ENCODE measurements at regions not wholly inside any gene's neighbourhood (a gene's known extent, or its start where the extent isn't known, plus 50 kb on each side); places are given as distances from the start of the nearest gene placed in this dataset.

DNA sequence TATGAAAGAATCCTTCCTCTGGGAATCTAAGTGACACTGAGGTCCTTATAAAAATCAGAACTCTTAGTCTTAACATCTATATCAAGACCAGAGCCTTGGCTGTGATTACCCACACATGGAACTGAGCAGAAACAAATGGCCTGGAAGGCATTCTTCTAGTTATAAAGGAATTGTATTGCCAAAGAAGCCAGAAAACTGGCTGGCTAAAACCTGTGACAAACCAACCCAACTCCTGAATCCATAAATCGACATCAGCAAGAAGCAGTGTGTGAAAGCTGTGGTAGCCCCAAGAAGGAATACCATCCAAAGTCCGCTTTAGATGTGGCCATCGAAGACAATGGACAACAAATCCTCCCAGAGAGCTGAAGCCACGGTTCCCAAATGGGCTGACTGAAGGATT lies 97.9 kb upstream of the CCDC91 start:
- TF ChIP-seq, protein P1, sequence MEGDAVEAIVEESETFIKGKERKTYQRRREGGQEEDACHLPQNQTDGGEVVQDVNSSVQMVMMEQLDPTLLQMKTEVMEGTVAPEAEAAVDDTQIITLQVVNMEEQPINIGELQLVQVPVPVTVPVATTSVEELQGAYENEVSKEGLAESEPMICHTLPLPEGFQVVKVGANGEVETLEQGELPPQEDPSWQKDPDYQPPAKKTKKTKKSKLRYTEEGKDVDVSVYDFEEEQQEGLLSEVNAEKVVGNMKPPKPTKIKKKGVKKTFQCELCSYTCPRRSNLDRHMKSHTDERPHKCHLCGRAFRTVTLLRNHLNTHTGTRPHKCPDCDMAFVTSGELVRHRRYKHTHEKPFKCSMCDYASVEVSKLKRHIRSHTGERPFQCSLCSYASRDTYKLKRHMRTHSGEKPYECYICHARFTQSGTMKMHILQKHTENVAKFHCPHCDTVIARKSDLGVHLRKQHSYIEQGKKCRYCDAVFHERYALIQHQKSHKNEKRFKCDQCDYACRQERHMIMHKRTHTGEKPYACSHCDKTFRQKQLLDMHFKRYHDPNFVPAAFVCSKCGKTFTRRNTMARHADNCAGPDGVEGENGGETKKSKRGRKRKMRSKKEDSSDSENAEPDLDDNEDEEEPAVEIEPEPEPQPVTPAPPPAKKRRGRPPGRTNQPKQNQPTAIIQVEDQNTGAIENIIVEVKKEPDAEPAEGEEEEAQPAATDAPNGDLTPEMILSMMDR (conservative IDR thresholded peaks at IDR 0.05; ENCODE audit: low read length): no peak
- no peak for TF ChIP-seq EZH2phosphoT487 (IDR thresholded peaks at IDR 0.05; ENCODE audit: borderline replicate concordance, low read depth, low read length)

All from OCI-LY7 (cell line).